ENCODE measurements at regions not wholly inside any gene's neighbourhood (a gene's known extent, or its start where the extent isn't known, plus 50 kb on each side); places are given as distances from the start of the nearest gene placed in this dataset.
A peak's percentile ranks its signal among the peaks of the same experiment; 100 is the strongest.

DNA sequence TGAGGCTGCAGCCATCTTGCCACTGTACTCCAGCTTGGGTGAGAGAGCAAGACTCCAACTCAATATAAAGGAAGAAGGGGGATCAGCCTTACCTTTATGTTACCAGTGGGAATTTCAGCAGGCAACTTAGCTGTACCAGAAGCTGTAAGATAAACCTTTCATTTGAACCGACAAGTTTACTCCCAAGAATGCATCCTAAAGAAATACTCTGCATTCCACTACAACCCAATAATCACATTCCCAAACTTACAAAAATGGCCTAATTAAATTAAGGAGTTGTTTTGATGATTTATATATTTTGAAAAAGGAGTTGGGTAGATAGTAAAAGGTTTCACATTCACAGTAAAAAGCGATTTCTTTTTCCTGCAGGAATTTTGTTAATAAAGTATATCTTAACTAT is 241.4 kb downstream of the TTC8 start:
- H2BK120ac ChIP-seq (ENCODE audit: low read depth, low read length), result no peak overlapping the region
- H2AK5ac ChIP-seq (ENCODE audit: low read depth, low read length), result no peak overlapping the region
- H2AFZ ChIP-seq (ENCODE audit: low read length), result no peak overlapping the region
- no peak overlapping the region for H3K14ac ChIP-seq (ENCODE audit: low read length)
- no peak overlapping the region for H4K91ac ChIP-seq (ENCODE audit: low read depth, low read length, poor library complexity)
- H2BK15ac ChIP-seq (ENCODE audit: low read length), result no peak overlapping the region
- no peak overlapping the region for H3K9ac ChIP-seq (ENCODE audit: low read depth, low read length, poor library complexity)
- no peak overlapping the region for H3K27ac ChIP-seq (replicated peaks; ENCODE audit: low read length)
- H3K79me1 ChIP-seq (ENCODE audit: low read depth, low read length), result no peaks in the 10 kb centered on the region
- no peak overlapping the region for H4K8ac ChIP-seq (ENCODE audit: low read depth, low read length)
- H3K4me1 ChIP-seq (ENCODE audit: control insufficient read depth in 2 of 2, insufficient read depth in 1 of 2, low read depth in 1 of 2, low read length in 2 of 2), result peaks cover 0 to 2% of the 10 kb centered on the region in 2 donors
- no CpG with 5 or more reads among the region's 2 CpGs for WGBS, 2 donors (ENCODE audit: extremely low coverage in 2 of 2, insufficient read length in 2 of 2, insufficient replicate concordance in 1 of 2)
- H3K36me3 ChIP-seq (replicated peaks in 1 of 2; ENCODE audit: control insufficient read depth in 2 of 2, insufficient read depth in 2 of 2, low read length in 2 of 2), result no peaks in the 10 kb centered on the region
- H3K4me2 ChIP-seq (ENCODE audit: insufficient read depth, low read length, poor library complexity, severe bottlenecking), result no peak overlapping the region
- no peaks in the 10 kb centered on the region for H3K27me3 ChIP-seq (ENCODE audit: control insufficient read depth in 3 of 3, insufficient read depth in 3 of 3, low read depth in 1 of 3, low read length in 3 of 3)
- H3K23ac ChIP-seq (ENCODE audit: low read depth, low read length, poor library complexity), result no peak overlapping the region
- DNase-seq (ENCODE audit: low spot score), result no peak
- H3K4ac ChIP-seq (ENCODE audit: low read length), result no peak overlapping the region
- no peak overlapping the region for H2BK12ac ChIP-seq (ENCODE audit: low read length)
- H2BK5ac ChIP-seq (ENCODE audit: low read length), result no peak overlapping the region
- no peaks in the 10 kb centered on the region for H3K9me3 ChIP-seq (replicated peaks in 1 of 2; ENCODE audit: control insufficient read depth in 2 of 2, insufficient read depth in 1 of 2, low read depth in 1 of 2, low read length in 2 of 2)
- no peak overlapping the region for H3K4me3 ChIP-seq (ENCODE audit: low read length in 2 of 2)
- no peak overlapping the region for H3K18ac ChIP-seq (ENCODE audit: low read length)

DNA sequence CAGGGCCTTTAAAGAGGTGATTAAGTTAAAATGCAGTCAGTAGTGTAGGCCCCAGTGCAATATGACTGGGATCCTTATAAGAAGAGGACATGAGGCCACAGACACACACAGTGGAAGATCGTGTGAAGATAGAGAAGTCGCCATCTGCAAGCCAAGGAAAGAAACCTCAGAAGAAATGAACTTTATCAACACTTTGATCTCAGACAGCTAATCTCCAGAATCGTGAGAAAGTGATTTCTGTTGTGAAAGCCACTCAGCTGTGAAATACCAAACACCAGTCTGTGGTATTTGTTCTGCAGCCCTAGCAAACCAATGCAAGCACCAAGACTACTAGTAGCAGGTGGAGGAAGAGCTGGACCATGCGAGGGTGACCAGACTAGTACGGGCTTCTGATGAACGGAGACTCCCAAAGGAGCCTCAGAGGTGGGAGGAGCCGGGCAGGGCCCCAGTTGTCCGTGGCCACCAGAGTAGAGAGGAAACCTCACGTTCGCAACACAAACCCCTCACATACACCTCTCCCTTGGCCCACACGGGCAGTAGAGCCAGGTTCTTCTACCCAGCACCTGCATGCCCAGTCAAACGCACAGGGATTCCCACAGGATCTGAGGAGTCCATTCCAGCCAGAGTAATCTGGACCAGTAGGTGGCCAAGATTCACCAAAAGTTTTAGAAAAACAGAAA is 243.0 kb downstream of the TTC8 start:
- H3K18ac ChIP-seq (ENCODE audit: low read length), result no peak overlapping the region
- WGBS, 2 donors (ENCODE audit: extremely low coverage in 2 of 2, insufficient read length in 2 of 2, insufficient replicate concordance in 1 of 2), result no CpG with 5 or more reads among the region's 12 CpGs

DNA sequence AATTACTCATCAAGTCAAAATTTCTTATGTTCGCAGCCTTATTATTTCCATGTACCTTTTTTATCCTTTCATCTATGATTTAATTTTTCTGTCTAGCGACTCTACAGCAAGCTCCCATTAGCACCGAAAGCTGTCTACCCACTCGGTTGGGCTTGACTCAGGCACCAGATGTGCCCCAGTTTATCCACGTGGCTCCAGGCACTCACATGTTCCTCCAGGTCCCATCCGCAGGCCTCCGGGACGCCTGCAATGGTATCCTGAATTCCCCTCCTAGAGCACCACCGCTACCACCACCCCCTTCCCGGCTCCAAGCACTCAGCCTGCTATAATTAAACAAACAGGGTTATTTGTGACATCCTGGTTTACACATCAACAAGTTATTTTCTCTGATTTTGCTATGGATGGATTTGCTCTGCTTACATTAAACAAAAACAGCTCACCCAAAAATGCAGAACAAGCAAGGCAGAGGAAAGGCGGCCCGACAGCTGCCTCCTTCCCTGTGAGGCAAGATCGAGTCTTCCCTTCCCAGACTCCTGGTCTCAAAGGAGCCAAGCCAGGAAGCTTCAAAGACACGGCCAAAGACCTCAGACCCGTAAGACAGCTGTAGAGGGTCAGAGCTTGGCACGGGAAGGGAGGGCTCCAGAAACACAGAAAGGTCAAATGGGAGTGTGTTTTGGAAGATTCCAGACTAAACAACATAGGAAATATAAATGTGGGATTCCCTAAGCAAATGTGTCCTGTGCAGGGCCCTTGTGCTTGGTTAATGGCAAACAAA is 253.8 kb downstream of the TTC8 start:
- no peaks in the 10 kb centered on the region for H3K4me1 ChIP-seq (ENCODE audit: control insufficient read depth in 2 of 2, insufficient read depth in 1 of 2, low read depth in 1 of 2, low read length in 2 of 2)

More for the DNA sequence above, 243.0 kb downstream of the TTC8 start:
- H3K4me1 ChIP-seq (ENCODE audit: control insufficient read depth in 2 of 2, insufficient read depth in 1 of 2, low read depth in 1 of 2, low read length in 2 of 2), result no peaks in the 10 kb centered on the region
- no peak overlapping the region for H3K9ac ChIP-seq (ENCODE audit: low read depth, low read length, poor library complexity)
- H3K79me1 ChIP-seq (ENCODE audit: low read depth, low read length), result no peaks in the 10 kb centered on the region
- H2BK12ac ChIP-seq (ENCODE audit: low read length), result no peak overlapping the region
- no peak overlapping the region for H2AK5ac ChIP-seq (ENCODE audit: low read depth, low read length)
- H4K91ac ChIP-seq (ENCODE audit: low read depth, low read length, poor library complexity), result no peak overlapping the region
- no peak overlapping the region for H3K23ac ChIP-seq (ENCODE audit: low read depth, low read length, poor library complexity)
- no peak overlapping the region for H3K14ac ChIP-seq (ENCODE audit: low read length)
- H4K8ac ChIP-seq (ENCODE audit: low read depth, low read length), result no peak overlapping the region
- H3K4me3 ChIP-seq (ENCODE audit: low read length in 2 of 2), result no peak overlapping the region
- H2BK120ac ChIP-seq (ENCODE audit: low read depth, low read length), result no peak overlapping the region
- H3K36me3 ChIP-seq (replicated peaks in 1 of 2; ENCODE audit: control insufficient read depth in 2 of 2, insufficient read depth in 2 of 2, low read length in 2 of 2), result no peaks in the 10 kb centered on the region
- no peak overlapping the region for H3K4ac ChIP-seq (ENCODE audit: low read length)
- H2BK15ac ChIP-seq (ENCODE audit: low read length), result no peak overlapping the region
- no peaks in the 10 kb centered on the region for H3K9me3 ChIP-seq (replicated peaks in 1 of 2; ENCODE audit: control insufficient read depth in 2 of 2, insufficient read depth in 1 of 2, low read depth in 1 of 2, low read length in 2 of 2)
- no peak overlapping the region for H2BK5ac ChIP-seq (ENCODE audit: low read length)
- no peaks in the 10 kb centered on the region for H3K27me3 ChIP-seq (ENCODE audit: control insufficient read depth in 3 of 3, insufficient read depth in 3 of 3, low read depth in 1 of 3, low read length in 3 of 3)
- no peak overlapping the region for H3K4me2 ChIP-seq (ENCODE audit: insufficient read depth, low read length, poor library complexity, severe bottlenecking)
- no peak overlapping the region for H3K27ac ChIP-seq (replicated peaks; ENCODE audit: low read length)
- DNase-seq (ENCODE audit: low spot score), result no peak
- no peak overlapping the region for H2AFZ ChIP-seq (ENCODE audit: low read length)

DNA sequence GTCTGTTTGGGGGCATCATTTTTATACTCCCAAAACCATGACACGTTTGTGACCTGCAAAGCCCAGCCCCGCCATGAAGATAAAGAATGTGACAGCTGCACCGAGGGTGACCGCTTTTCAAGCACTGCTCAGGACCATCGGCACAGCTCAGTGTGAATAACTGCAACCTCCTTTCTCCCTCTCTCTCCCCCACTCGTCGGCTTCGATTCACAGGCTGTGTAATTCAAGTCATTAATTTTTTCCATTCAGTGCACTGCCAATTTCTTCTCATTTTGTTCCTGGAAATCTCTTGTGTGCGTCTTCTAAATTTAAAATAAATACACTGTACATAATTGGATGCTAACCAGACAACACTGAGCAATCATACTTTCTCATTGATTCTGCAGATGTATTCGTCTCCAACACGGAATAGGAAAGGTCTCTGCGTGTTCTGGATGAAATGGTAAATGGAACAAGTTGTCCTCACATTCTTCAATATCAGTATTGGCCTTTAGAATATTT is 260.8 kb downstream of the TTC8 start:
- no peak for DNase-seq (ENCODE audit: low spot score)
- Histone ChIP-seq H3K9ac (ENCODE audit: low read depth, low read length, poor library complexity) (no peak overlapping the region), H2AFZ (ENCODE audit: low read length) (no peak overlapping the region), H3K27me3 (ENCODE audit: control insufficient read depth in 3 of 3, insufficient read depth in 3 of 3, low read depth in 1 of 3, low read length in 3 of 3) (peaks cover 0 to 6% (median 0%) of the 10 kb centered on the region in 3 experiments), H3K36me3 (replicated peaks in 1 of 2; ENCODE audit: control insufficient read depth in 2 of 2, insufficient read depth in 2 of 2, low read length in 2 of 2) (no peaks in the 10 kb centered on the region), H3K14ac (ENCODE audit: low read length) (no peak overlapping the region), H2BK120ac (ENCODE audit: low read depth, low read length) (no peak overlapping the region), H2BK15ac (ENCODE audit: low read length) (no peak overlapping the region), H2BK5ac (ENCODE audit: low read length) (no peak overlapping the region), H3K4ac (ENCODE audit: low read length) (no peak overlapping the region), H3K4me2 (ENCODE audit: insufficient read depth, low read length, poor library complexity, severe bottlenecking) (no peak overlapping the region), H3K9me3 (replicated peaks in 1 of 2; ENCODE audit: control insufficient read depth in 2 of 2, insufficient read depth in 1 of 2, low read depth in 1 of 2, low read length in 2 of 2) (no peaks in the 10 kb centered on the region), H3K79me1 (ENCODE audit: low read depth, low read length) (no peaks in the 10 kb centered on the region), H2AK5ac (ENCODE audit: low read depth, low read length) (no peak overlapping the region), H3K27ac (replicated peaks; ENCODE audit: low read length) (no peak overlapping the region), H4K8ac (ENCODE audit: low read depth, low read length) (no peak overlapping the region), H3K23ac (ENCODE audit: low read depth, low read length, poor library complexity) (no peak overlapping the region), H3K4me1 (ENCODE audit: control insufficient read depth in 2 of 2, insufficient read depth in 1 of 2, low read depth in 1 of 2, low read length in 2 of 2) (no peaks in the 10 kb centered on the region), H3K18ac (ENCODE audit: low read length) (no peak overlapping the region), H4K91ac (ENCODE audit: low read depth, low read length, poor library complexity) (no peak overlapping the region), H3K4me3 (ENCODE audit: low read length in 2 of 2) (no peak overlapping the region), H2BK12ac (ENCODE audit: low read length) (no peak overlapping the region)
- no CpG with 5 or more reads among the region's 12 CpGs for WGBS, 2 donors (ENCODE audit: extremely low coverage in 2 of 2, insufficient read length in 2 of 2, insufficient replicate concordance in 1 of 2)

More for the DNA sequence above, 253.8 kb downstream of the TTC8 start:
- Histone ChIP-seq H3K23ac (ENCODE audit: low read depth, low read length, poor library complexity) (no peak overlapping the region), H2BK5ac (ENCODE audit: low read length) (no peak overlapping the region), H2AFZ (ENCODE audit: low read length) (no peak overlapping the region), H3K14ac (ENCODE audit: low read length) (no peak overlapping the region), H3K36me3 (replicated peaks in 1 of 2; ENCODE audit: control insufficient read depth in 2 of 2, insufficient read depth in 2 of 2, low read length in 2 of 2) (no peaks in the 10 kb centered on the region), H3K4me3 (ENCODE audit: low read length in 2 of 2) (no peak overlapping the region), H3K79me1 (ENCODE audit: low read depth, low read length) (no peaks in the 10 kb centered on the region), H3K9ac (ENCODE audit: low read depth, low read length, poor library complexity) (no peak overlapping the region), H3K9me3 (replicated peaks in 1 of 2; ENCODE audit: control insufficient read depth in 2 of 2, insufficient read depth in 1 of 2, low read depth in 1 of 2, low read length in 2 of 2) (no peaks in the 10 kb centered on the region), H4K91ac (ENCODE audit: low read depth, low read length, poor library complexity) (no peak overlapping the region), H2BK12ac (ENCODE audit: low read length) (no peak overlapping the region), H3K27ac (replicated peaks; ENCODE audit: low read length) (no peak overlapping the region), H4K8ac (ENCODE audit: low read depth, low read length) (no peak overlapping the region), H2BK120ac (ENCODE audit: low read depth, low read length) (no peak overlapping the region), H3K4me2 (ENCODE audit: insufficient read depth, low read length, poor library complexity, severe bottlenecking) (no peak overlapping the region), H2BK15ac (ENCODE audit: low read length) (no peak overlapping the region), H3K18ac (ENCODE audit: low read length) (peak overlapping the region; percentile 11), H3K27me3 (ENCODE audit: control insufficient read depth in 3 of 3, insufficient read depth in 3 of 3, low read depth in 1 of 3, low read length in 3 of 3) (peaks cover 0 to 5% (median 3%) of the 10 kb centered on the region in 3 experiments), H3K4ac (ENCODE audit: low read length) (no peak overlapping the region), H2AK5ac (ENCODE audit: low read depth, low read length) (no peak overlapping the region)
- no peak for DNase-seq (ENCODE audit: low spot score)
- WGBS, 2 donors (ENCODE audit: extremely low coverage in 2 of 2, insufficient read length in 2 of 2, insufficient replicate concordance in 1 of 2), result no CpG with 5 or more reads among the region's 16 CpGs

Data from neuronal stem cell (in vitro differentiated cells).